ENCODE measurements at regions not wholly inside any gene's neighbourhood (a gene's known extent, or its start where the extent isn't known, plus 50 kb on each side); places are given as distances from the start of the nearest gene placed in this dataset.

DNA sequence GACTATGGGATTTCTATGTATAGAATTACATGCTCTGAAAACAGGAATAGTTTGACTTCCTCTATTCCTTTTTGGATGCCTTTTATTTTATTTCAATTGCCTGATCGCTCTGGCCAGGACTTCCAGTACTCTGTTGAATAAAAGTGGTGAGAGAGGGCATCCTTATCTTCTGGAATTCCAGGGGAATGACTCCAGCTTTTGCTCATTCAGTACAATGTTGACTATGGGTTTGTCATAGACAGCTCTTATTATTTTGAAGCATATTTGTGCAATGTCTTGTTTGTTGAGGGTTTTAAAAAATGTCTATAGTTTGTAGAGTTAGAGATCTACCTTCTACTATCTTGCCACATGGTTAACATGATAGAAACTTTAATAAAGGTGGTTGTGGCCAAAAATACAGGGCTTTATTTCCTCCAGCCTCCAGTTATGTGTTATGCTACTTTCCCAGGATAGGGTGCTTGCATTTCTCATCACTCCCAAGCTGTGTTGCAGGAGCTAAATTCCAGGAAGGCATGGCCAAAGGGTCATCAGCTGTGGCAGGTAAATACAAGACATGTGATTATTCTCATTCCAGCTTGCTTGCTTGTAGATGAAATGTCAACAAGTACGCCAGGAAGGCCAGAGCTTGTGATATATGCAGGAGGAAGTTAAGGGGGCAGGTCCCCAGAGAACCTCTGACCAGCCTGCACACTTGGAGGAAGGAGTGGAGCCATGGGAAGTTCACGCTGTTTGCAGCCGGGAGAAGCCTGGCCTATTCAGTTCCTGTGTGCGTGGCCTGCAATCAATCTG lies 142.4 kb upstream of the CPXCR1 start:
- Histone ChIP-seq H2AFZ (ENCODE audit: low read length) (no peak overlapping the region), H3K4me1 (ENCODE audit: insufficient read depth, low read length, poor library complexity, severe bottlenecking) (no peaks in the 10 kb centered on the region), H3K36me3 (ENCODE audit: insufficient read depth, low read length) (no peaks in the 10 kb centered on the region), H3K9me3 (ENCODE audit: low read length) (no peaks in the 10 kb centered on the region), H3K79me2 (ENCODE audit: insufficient read depth, low read depth, low read length) (no peaks in the 10 kb centered on the region), H3K4me2 (ENCODE audit: low read length) (no peak overlapping the region), H4K20me1 (ENCODE audit: insufficient read depth, low read length) (no peaks in the 10 kb centered on the region), H3K9me2 (ENCODE audit: insufficient read depth, low read length) (no peaks in the 10 kb centered on the region), H3K27ac (ENCODE audit: low read depth, low read length, poor library complexity, severe bottlenecking) (no peak overlapping the region), H3K4me3 (ENCODE audit: low read depth, low read length, poor library complexity, severe bottlenecking) (no peak overlapping the region)
- ChIA-PET POLR2A (no interaction called here), CTCF (ENCODE audit: unreplicated experiment) (no interaction called here)
- BruUV-seq (replicated peaks), result no TSS peak
- intact Hi-C loops (cut with micrococcal nuclease; ENCODE audit: unreplicated experiment), result no loop called here
- DNase-seq (ENCODE audit: low spot score), result no peak
- TF ChIP-seq EZH2phosphoT487 (IDR thresholded peaks at IDR 0.05; ENCODE audit: borderline replicate concordance, low read depth, low read length), result no peak
- no peak for TF ChIP-seq CTCF (conservative IDR thresholded peaks at IDR 0.05; ENCODE audit: low read length)

- H3K4me3 ChIP-seq (ENCODE audit: low read depth, low read length, poor library complexity, severe bottlenecking), result no peak overlapping the region
- no peaks in the 10 kb centered on the region for H3K4me1 ChIP-seq (ENCODE audit: insufficient read depth, low read length, poor library complexity, severe bottlenecking)
- H3K4me2 ChIP-seq (ENCODE audit: low read length), result no peak overlapping the region
- BruUV-seq (replicated peaks), result no TSS peak
- no peaks in the 10 kb centered on the region for H3K9me3 ChIP-seq (ENCODE audit: low read length)
- no peaks in the 10 kb centered on the region for H3K79me2 ChIP-seq (ENCODE audit: insufficient read depth, low read depth, low read length)
- no peak for DNase-seq (ENCODE audit: low spot score)
- H3K27ac ChIP-seq (ENCODE audit: low read depth, low read length, poor library complexity, severe bottlenecking), result no peak overlapping the region
- no peaks in the 10 kb centered on the region for H3K36me3 ChIP-seq (ENCODE audit: insufficient read depth, low read length)
- intact Hi-C loops (cut with micrococcal nuclease; ENCODE audit: unreplicated experiment), result no loop called here
- CTCF ChIA-PET (ENCODE audit: unreplicated experiment), result no interaction called here
- no peak for TF ChIP-seq CTCF (conservative IDR thresholded peaks at IDR 0.05; ENCODE audit: low read length)
- no peak for TF ChIP-seq EZH2phosphoT487 (IDR thresholded peaks at IDR 0.05; ENCODE audit: borderline replicate concordance, low read depth, low read length)
- no peak overlapping the region for H2AFZ ChIP-seq (ENCODE audit: low read length)
- no peaks in the 10 kb centered on the region for H3K9me2 ChIP-seq (ENCODE audit: insufficient read depth, low read length)
- POLR2A ChIA-PET, result no interaction called here
- H4K20me1 ChIP-seq (ENCODE audit: insufficient read depth, low read length), result no peaks in the 10 kb centered on the region
These were observed 141.8 kb upstream of the CPXCR1 start for GRCh38 chrX:88605222-88605583.

DNA sequence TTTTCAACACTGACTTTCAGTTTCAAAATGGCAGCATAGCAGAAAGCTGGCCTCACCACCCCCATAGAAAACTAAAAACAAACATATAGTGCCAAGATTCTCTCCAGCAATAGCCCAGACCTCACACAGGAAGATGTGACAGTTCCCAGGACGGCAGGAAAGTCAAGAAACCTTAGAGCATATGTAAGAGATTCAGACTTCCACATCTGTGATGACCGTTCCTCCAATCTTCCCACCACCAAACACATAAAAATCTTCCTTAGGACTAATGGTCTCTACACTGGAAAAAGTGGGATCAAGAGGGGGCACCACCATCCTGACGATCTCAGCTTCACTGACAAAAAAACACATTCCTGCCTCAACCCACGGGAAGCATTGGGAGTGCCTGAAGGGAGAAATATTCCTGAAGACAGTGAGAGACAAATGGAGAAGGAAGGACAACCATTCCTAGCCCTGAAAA lies 134.1 kb upstream of the CPXCR1 start:
- ChIA-PET POLR2A (no interaction called here), CTCF (ENCODE audit: unreplicated experiment) (no interaction called here)
- no peak for DNase-seq (ENCODE audit: low spot score)
- intact Hi-C loops (cut with micrococcal nuclease; ENCODE audit: unreplicated experiment), result no loop called here
- H3K9me2 ChIP-seq (ENCODE audit: insufficient read depth, low read length), result no peaks in the 10 kb centered on the region
- no peak for TF ChIP-seq EZH2phosphoT487 (IDR thresholded peaks at IDR 0.05; ENCODE audit: borderline replicate concordance, low read depth, low read length)
- no peak overlapping the region for H2AFZ ChIP-seq (ENCODE audit: low read length)
- H3K4me3 ChIP-seq (ENCODE audit: low read depth, low read length, poor library complexity, severe bottlenecking), result no peak overlapping the region
- H3K9me3 ChIP-seq (ENCODE audit: low read length), result no peaks in the 10 kb centered on the region
- BruUV-seq (replicated peaks), result no TSS peak
- H3K4me2 ChIP-seq (ENCODE audit: low read length), result no peak overlapping the region
- H3K4me1 ChIP-seq (ENCODE audit: insufficient read depth, low read length, poor library complexity, severe bottlenecking), result no peaks in the 10 kb centered on the region
- H3K36me3 ChIP-seq (ENCODE audit: insufficient read depth, low read length), result no peaks in the 10 kb centered on the region
- no peak overlapping the region for H3K27ac ChIP-seq (ENCODE audit: low read depth, low read length, poor library complexity, severe bottlenecking)
- no peaks in the 10 kb centered on the region for H3K79me2 ChIP-seq (ENCODE audit: insufficient read depth, low read depth, low read length)
- no peaks in the 10 kb centered on the region for H4K20me1 ChIP-seq (ENCODE audit: insufficient read depth, low read length)
